ENCODE measurements at regions not wholly inside any gene's neighbourhood (a gene's known extent, or its start where the extent isn't known, plus 50 kb on each side); places are given as distances from the start of the nearest gene placed in this dataset.
A peak's percentile ranks its signal among the peaks of the same experiment; 100 is the strongest.
"Not testable (repeated sequence)": the region's sequence is repeated elsewhere in the genome, so short reads cannot be mapped to it uniquely, and the experiment has no call there.

DNA sequence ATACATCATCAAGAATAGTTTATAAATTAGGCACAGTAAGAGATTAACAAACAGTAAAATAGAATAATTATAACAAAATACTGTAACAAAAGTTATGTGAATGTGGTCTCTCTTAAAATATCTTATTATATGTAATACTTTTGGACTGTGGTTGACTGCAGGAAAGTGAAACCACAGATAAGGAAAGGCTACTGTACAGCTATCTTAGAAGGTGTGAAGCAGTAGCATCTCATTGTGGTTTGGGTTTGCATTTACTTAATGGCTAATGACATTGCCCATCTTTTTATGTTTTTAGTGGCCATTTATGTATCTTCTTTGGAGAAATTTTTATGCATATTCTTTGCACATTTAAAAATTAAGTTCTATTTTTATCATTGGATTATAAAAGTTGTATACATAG lies 296.4 kb upstream of the MAGI2 start:
- no peaks in the 10 kb centered on the region for H3K27me3 ChIP-seq (ENCODE audit: control insufficient read depth in 1 of 2, insufficient read depth in 2 of 2, low read length in 2 of 2)
- H3K36me3 ChIP-seq (ENCODE audit: insufficient read depth, low read length): no peaks in the 10 kb centered on the region
- no peak overlapping the region for H3K4me3 Mint-ChIP-seq
- H3K9me3 Mint-ChIP-seq: no peaks in the 10 kb centered on the region
- no peak overlapping the region for H3K4me3 ChIP-seq (ENCODE audit: low read length)
- H3K27ac Mint-ChIP-seq: no peak overlapping the region
- H3K27ac ChIP-seq (ENCODE audit: low read depth in 1 of 2, low read length in 2 of 2): no peak overlapping the region
- ATAC-seq (ENCODE audit: poor library complexity): no peak
- CTCF ChIA-PET: no interaction called here
- H3K4me1 Mint-ChIP-seq (ENCODE audit: low read depth): no peaks in the 10 kb centered on the region
- TF ChIP-seq, protein P1, sequence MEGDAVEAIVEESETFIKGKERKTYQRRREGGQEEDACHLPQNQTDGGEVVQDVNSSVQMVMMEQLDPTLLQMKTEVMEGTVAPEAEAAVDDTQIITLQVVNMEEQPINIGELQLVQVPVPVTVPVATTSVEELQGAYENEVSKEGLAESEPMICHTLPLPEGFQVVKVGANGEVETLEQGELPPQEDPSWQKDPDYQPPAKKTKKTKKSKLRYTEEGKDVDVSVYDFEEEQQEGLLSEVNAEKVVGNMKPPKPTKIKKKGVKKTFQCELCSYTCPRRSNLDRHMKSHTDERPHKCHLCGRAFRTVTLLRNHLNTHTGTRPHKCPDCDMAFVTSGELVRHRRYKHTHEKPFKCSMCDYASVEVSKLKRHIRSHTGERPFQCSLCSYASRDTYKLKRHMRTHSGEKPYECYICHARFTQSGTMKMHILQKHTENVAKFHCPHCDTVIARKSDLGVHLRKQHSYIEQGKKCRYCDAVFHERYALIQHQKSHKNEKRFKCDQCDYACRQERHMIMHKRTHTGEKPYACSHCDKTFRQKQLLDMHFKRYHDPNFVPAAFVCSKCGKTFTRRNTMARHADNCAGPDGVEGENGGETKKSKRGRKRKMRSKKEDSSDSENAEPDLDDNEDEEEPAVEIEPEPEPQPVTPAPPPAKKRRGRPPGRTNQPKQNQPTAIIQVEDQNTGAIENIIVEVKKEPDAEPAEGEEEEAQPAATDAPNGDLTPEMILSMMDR (IDR thresholded peaks at IDR 0.05): no peak
- no peaks in the 10 kb centered on the region for H3K4me1 ChIP-seq (ENCODE audit: insufficient read depth, low read length)
- H3K36me3 Mint-ChIP-seq (ENCODE audit: low read depth): no peaks in the 10 kb centered on the region
- no peaks in the 10 kb centered on the region for H3K27me3 Mint-ChIP-seq
- intact Hi-C loops (cut with DNase I, micrococcal nuclease): no loop called here
- POLR2A ChIA-PET: no interaction called here
- DNase-seq: no peak
- peaks cover 0 to 3% of the 10 kb centered on the region in 2 experiments for H3K9me3 ChIP-seq (ENCODE audit: control insufficient read depth in 1 of 2, insufficient read depth in 1 of 2, low read length in 2 of 2)

DNA sequence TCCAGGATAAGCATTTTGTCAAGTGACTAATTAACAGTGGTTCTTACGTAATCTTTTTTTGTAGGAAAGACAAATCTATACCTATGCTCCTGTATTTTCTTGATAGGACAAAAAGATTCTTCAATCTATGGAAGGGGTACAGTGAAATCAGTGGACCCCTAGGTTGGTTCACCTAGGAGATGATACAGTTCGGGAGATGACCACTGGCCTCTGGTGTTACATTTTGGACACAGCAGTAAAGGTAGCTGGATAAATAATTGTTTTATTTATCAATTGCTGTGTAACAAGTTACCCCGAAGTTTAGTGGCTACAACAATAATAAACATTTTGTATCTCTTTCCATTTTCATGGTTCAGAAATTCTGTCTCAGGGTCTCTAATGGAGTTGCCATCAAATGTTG lies 288.2 kb upstream of the MAGI2 start:
- ChIA-PET POLR2A (no interaction called here), CTCF (no interaction called here)
- H3K27me3 Mint-ChIP-seq: no peaks in the 10 kb centered on the region

DNA sequence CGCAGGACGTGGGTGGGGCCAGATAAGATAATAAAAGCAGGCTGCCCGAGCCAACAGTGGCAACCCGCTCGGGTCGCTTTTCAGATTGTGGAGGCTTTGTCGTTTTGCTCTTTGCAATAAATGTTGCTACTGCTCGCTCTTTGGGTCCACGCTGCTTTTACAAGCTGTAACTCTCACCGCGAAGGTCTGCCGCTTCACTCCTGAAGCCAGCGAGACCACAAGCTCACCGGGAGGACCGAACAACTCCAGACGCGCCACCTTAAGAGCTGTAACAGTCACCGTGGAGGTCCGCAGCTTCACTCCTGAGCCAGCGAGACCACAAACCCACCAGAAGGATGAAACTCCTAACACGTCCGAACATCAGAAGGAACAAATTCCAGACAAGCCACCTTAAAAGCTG lies 286.6 kb upstream of the MAGI2 start:
- POLR2A ChIA-PET: no interaction called here
- Mint-ChIP-seq H3K9me3 (peaks cover 1% of the 10 kb centered on the region), H3K27me3 (no peaks in the 10 kb centered on the region), H3K4me1 (ENCODE audit: low read depth) (no peaks in the 10 kb centered on the region), H3K36me3 (ENCODE audit: low read depth) (no peaks in the 10 kb centered on the region), H3K27ac (no peak overlapping the region), H3K4me3 (no peak overlapping the region)
- CTCF ChIA-PET: no interaction called here
- TF ChIP-seq, protein P1 (IDR thresholded peaks at IDR 0.05): no peak
- H3K9me3 ChIP-seq (ENCODE audit: control insufficient read depth in 1 of 2, insufficient read depth in 1 of 2, low read length in 2 of 2): peaks cover 0 to 17% of the 10 kb centered on the region in 2 experiments
- no peaks in the 10 kb centered on the region for H3K36me3 ChIP-seq (ENCODE audit: insufficient read depth, low read length)
- intact Hi-C loops (cut with DNase I, micrococcal nuclease): no loop called here
- H3K27ac ChIP-seq (ENCODE audit: low read depth in 1 of 2, low read length in 2 of 2): no peak overlapping the region
- H3K27me3 ChIP-seq (ENCODE audit: control insufficient read depth in 1 of 2, insufficient read depth in 2 of 2, low read length in 2 of 2): no peaks in the 10 kb centered on the region
- H3K4me1 ChIP-seq (ENCODE audit: insufficient read depth, low read length): no peaks in the 10 kb centered on the region
- ATAC-seq (ENCODE audit: poor library complexity) (no peak), DNase-seq (no peak)
- H3K4me3 ChIP-seq (ENCODE audit: low read length): no peak overlapping the region

More for the DNA sequence above, 288.2 kb upstream of the MAGI2 start:
- no peak overlapping the region for H3K27ac ChIP-seq (ENCODE audit: low read depth in 1 of 2, low read length in 2 of 2)
- no peak for DNase-seq
- TF ChIP-seq, protein P1 (IDR thresholded peaks at IDR 0.05): no peak
- no peak overlapping the region for H3K4me3 ChIP-seq (ENCODE audit: low read length)
- no peak for ATAC-seq (ENCODE audit: poor library complexity)
- H3K9me3 Mint-ChIP-seq: no peaks in the 10 kb centered on the region
- H3K4me1 Mint-ChIP-seq (ENCODE audit: low read depth): no peaks in the 10 kb centered on the region
- H3K27me3 ChIP-seq (ENCODE audit: control insufficient read depth in 1 of 2, insufficient read depth in 2 of 2, low read length in 2 of 2): no peaks in the 10 kb centered on the region
- H3K4me3 Mint-ChIP-seq: no peak overlapping the region
- H3K9me3 ChIP-seq (ENCODE audit: control insufficient read depth in 1 of 2, insufficient read depth in 1 of 2, low read length in 2 of 2): peaks cover 0 to 17% of the 10 kb centered on the region in 2 experiments
- no peaks in the 10 kb centered on the region for H3K36me3 ChIP-seq (ENCODE audit: insufficient read depth, low read length)
- no peaks in the 10 kb centered on the region for H3K36me3 Mint-ChIP-seq (ENCODE audit: low read depth)
- no peaks in the 10 kb centered on the region for H3K4me1 ChIP-seq (ENCODE audit: insufficient read depth, low read length)
- no peak overlapping the region for H3K27ac Mint-ChIP-seq
- intact Hi-C loops (cut with DNase I, micrococcal nuclease): no loop called here

DNA sequence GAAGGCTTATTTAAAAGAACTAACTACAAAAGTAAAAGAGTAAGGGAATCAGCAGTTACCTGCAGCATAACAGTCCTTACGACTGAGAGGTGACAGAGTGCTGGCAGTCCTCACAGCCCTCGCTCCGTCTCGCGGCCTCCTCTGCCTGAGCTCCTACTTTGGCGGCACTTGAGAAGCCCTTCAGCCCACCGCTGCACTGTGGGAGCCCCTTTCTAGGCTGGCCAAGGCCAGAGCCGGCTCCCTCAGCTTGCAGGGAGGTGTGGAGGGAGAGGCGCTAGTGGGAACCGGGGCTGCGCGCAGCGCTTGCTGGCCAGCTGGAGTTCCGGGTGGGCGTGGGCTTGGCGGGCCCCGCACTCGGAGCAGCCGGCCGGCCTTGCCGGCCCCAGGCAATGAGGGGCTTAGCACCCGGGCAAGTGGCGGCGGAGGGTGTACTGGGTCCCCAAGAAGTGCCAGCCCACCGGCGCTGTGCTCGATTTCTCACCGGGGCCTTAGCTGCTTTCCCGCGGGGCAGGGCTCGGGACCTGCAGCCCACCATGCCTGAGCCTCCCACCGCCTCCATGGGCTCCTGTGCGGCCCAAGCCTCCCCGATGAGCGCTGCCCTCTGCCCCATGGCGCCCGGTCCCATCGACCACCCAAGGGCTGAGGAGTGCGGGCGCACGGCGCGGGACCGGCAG lies 285.7 kb upstream of the MAGI2 start:
- not testable (repeated sequence) for H3K4me1 Mint-ChIP-seq (ENCODE audit: low read depth); H3K27me3 Mint-ChIP-seq

More for the DNA sequence above, 285.7 kb upstream of the MAGI2 start:
- H3K27me3 ChIP-seq (ENCODE audit: control insufficient read depth in 1 of 2, insufficient read depth in 2 of 2, low read length in 2 of 2); H3K4me3 Mint-ChIP-seq; H3K36me3 Mint-ChIP-seq (ENCODE audit: low read depth); H3K9me3 Mint-ChIP-seq; H3K4me3 ChIP-seq (ENCODE audit: low read length); POLR2A ChIA-PET; H3K27ac Mint-ChIP-seq; H3K27ac ChIP-seq (ENCODE audit: low read depth in 1 of 2, low read length in 2 of 2); CTCF ChIA-PET; H3K4me1 ChIP-seq (ENCODE audit: insufficient read depth, low read length); H3K36me3 ChIP-seq (ENCODE audit: insufficient read depth, low read length); intact Hi-C loops (cut with DNase I, micrococcal nuclease); ATAC-seq (ENCODE audit: poor library complexity): not testable (repeated sequence)
- peaks cover 0 to 17% of the 10 kb centered on the region in 2 experiments for H3K9me3 ChIP-seq (ENCODE audit: control insufficient read depth in 1 of 2, insufficient read depth in 1 of 2, low read length in 2 of 2)
- peak in 1 of 14 experiments; percentile 5 for DNase-seq

Data from CD4-positive, alpha-beta T cell (primary cell).